ENCODE measurements at regions not wholly inside any gene's neighbourhood (a gene's known extent, or its start where the extent isn't known, plus 50 kb on each side); places are given as distances from the start of the nearest gene placed in this dataset.

- no peak for TF ChIP-seq CTCF (IDR thresholded peaks at IDR 0.05; ENCODE audit: control extremely low read depth in 1 of 3, insufficient read depth in 1 of 3, low read depth in 1 of 3, low read length in 3 of 3)
- no peak for TF ChIP-seq CREB1 (IDR thresholded peaks at IDR 0.05)
- TF ChIP-seq, protein P1, sequence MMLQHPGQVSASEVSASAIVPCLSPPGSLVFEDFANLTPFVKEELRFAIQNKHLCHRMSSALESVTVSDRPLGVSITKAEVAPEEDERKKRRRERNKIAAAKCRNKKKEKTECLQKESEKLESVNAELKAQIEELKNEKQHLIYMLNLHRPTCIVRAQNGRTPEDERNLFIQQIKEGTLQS (IDR thresholded peaks at IDR 0.05; ENCODE audit: insufficient read depth, low read depth, low read length) = no peak
- no peak for TF ChIP-seq POLR2AphosphoS5 (IDR thresholded peaks at IDR 0.05; ENCODE audit: low read depth, low read length)
Observed at GRCh38 chr11:122179961-122180834, 64.2 kb upstream of the BLID start.

Measured in H1 (cell line).